ENCODE measurements at regions not wholly inside any gene's neighbourhood (a gene's known extent, or its start where the extent isn't known, plus 50 kb on each side); places are given as distances from the start of the nearest gene placed in this dataset.

GRCh38 chr9:28653216-28653615 is 1079.9 kb upstream of the C9orf72 start:
- no peaks in the 10 kb centered on the region for H3K4me1 ChIP-seq (ENCODE audit: insufficient read depth, low read length)
- H3K9me3 ChIP-seq (ENCODE audit: low read depth, low read length), result no peaks in the 10 kb centered on the region
- no peak overlapping the region for H3K4me3 ChIP-seq (ENCODE audit: low read length)
- no peaks in the 10 kb centered on the region for H3K27me3 ChIP-seq (ENCODE audit: insufficient read depth, low read length)

GRCh38 chr9:28656727-28657126 is 1083.4 kb upstream of the C9orf72 start:
- no peak overlapping the region for H3K4me3 ChIP-seq (ENCODE audit: low read length)
- H3K4me1 ChIP-seq (ENCODE audit: insufficient read depth, low read length), result no peaks in the 10 kb centered on the region
- H3K9me3 ChIP-seq (ENCODE audit: low read depth, low read length), result no peaks in the 10 kb centered on the region
- no peaks in the 10 kb centered on the region for H3K27me3 ChIP-seq (ENCODE audit: insufficient read depth, low read length)

GRCh38 chr9:28661853-28662252 is 1088.6 kb upstream of the C9orf72 start:
- H3K4me3 ChIP-seq (ENCODE audit: low read length), result no peak overlapping the region

GRCh38 chr9:28662675-28663074 is 1089.4 kb upstream of the C9orf72 start:
- no peaks in the 10 kb centered on the region for H3K27me3 ChIP-seq (ENCODE audit: insufficient read depth, low read length)
- H3K4me3 ChIP-seq (ENCODE audit: low read length), result no peak overlapping the region
- no peaks in the 10 kb centered on the region for H3K4me1 ChIP-seq (ENCODE audit: insufficient read depth, low read length)
- no peaks in the 10 kb centered on the region for H3K9me3 ChIP-seq (ENCODE audit: low read depth, low read length)

More at GRCh38 chr9:28661853-28662252, 1088.6 kb upstream of the C9orf72 start:
- Histone ChIP-seq H3K4me1 (ENCODE audit: insufficient read depth, low read length) (no peaks in the 10 kb centered on the region), H3K27me3 (ENCODE audit: insufficient read depth, low read length) (no peaks in the 10 kb centered on the region), H3K9me3 (ENCODE audit: low read depth, low read length) (no peaks in the 10 kb centered on the region)

- no peak overlapping the region for H3K4me3 ChIP-seq (ENCODE audit: low read length)
- no peaks in the 10 kb centered on the region for H3K9me3 ChIP-seq (ENCODE audit: low read depth, low read length)
- H3K4me1 ChIP-seq (ENCODE audit: insufficient read depth, low read length), result no peaks in the 10 kb centered on the region
- no peaks in the 10 kb centered on the region for H3K27me3 ChIP-seq (ENCODE audit: insufficient read depth, low read length)
These were observed 1094.9 kb upstream of the C9orf72 start for GRCh38 chr9:28668158-28668557.

- Histone ChIP-seq H3K9me3 (ENCODE audit: low read depth, low read length) (no peaks in the 10 kb centered on the region), H3K27me3 (ENCODE audit: insufficient read depth, low read length) (no peaks in the 10 kb centered on the region), H3K4me3 (ENCODE audit: low read length) (no peak overlapping the region), H3K4me1 (ENCODE audit: insufficient read depth, low read length) (no peaks in the 10 kb centered on the region)
These were observed 1097.7 kb upstream of the C9orf72 start for GRCh38 chr9:28671000-28671399.

- Histone ChIP-seq H3K4me3 (ENCODE audit: low read length) (no peak overlapping the region), H3K4me1 (ENCODE audit: insufficient read depth, low read length) (no peaks in the 10 kb centered on the region), H3K9me3 (ENCODE audit: low read depth, low read length) (peaks cover 4% of the 10 kb centered on the region)
These were observed 1104.8 kb upstream of the C9orf72 start for GRCh38 chr9:28678097-28678496.

GRCh38 chr9:28688172-28688571 is 1114.9 kb upstream of the C9orf72 start:
- Histone ChIP-seq H3K9me3 (ENCODE audit: low read depth, low read length) (no peaks in the 10 kb centered on the region), H3K4me3 (ENCODE audit: low read length) (no peak overlapping the region), H3K27me3 (ENCODE audit: insufficient read depth, low read length) (no peaks in the 10 kb centered on the region), H3K4me1 (ENCODE audit: insufficient read depth, low read length) (no peaks in the 10 kb centered on the region)

More at GRCh38 chr9:28678097-28678496, 1104.8 kb upstream of the C9orf72 start:
- H3K27me3 ChIP-seq (ENCODE audit: insufficient read depth, low read length), result no peaks in the 10 kb centered on the region

GRCh38 chr9:28692012-28692411 is 1118.7 kb upstream of the C9orf72 start:
- H3K27me3 ChIP-seq (ENCODE audit: insufficient read depth, low read length), result no peaks in the 10 kb centered on the region
- H3K4me3 ChIP-seq (ENCODE audit: low read length), result no peak overlapping the region
- H3K9me3 ChIP-seq (ENCODE audit: low read depth, low read length), result no peaks in the 10 kb centered on the region
- H3K4me1 ChIP-seq (ENCODE audit: insufficient read depth, low read length), result no peaks in the 10 kb centered on the region

GRCh38 chr9:28696960-28697359 is 1123.7 kb upstream of the C9orf72 start:
- H3K4me1 ChIP-seq (ENCODE audit: insufficient read depth, low read length), result no peaks in the 10 kb centered on the region
- H3K27me3 ChIP-seq (ENCODE audit: insufficient read depth, low read length), result no peaks in the 10 kb centered on the region
- no peak overlapping the region for H3K4me3 ChIP-seq (ENCODE audit: low read length)
- H3K9me3 ChIP-seq (ENCODE audit: low read depth, low read length), result peaks cover 7% of the 10 kb centered on the region

- Histone ChIP-seq H3K27me3 (ENCODE audit: insufficient read depth, low read length) (no peaks in the 10 kb centered on the region), H3K9me3 (ENCODE audit: low read depth, low read length) (peaks cover 7% of the 10 kb centered on the region), H3K4me1 (ENCODE audit: insufficient read depth, low read length) (no peaks in the 10 kb centered on the region), H3K4me3 (ENCODE audit: low read length) (no peak overlapping the region)
These were observed 1126.4 kb upstream of the C9orf72 start for GRCh38 chr9:28699632-28700031.

GRCh38 chr9:28707616-28708015 is 1134.3 kb upstream of the C9orf72 start:
- Histone ChIP-seq H3K9me3 (ENCODE audit: low read depth, low read length) (no peaks in the 10 kb centered on the region), H3K4me3 (ENCODE audit: low read length) (no peak overlapping the region), H3K4me1 (ENCODE audit: insufficient read depth, low read length) (no peaks in the 10 kb centered on the region), H3K27me3 (ENCODE audit: insufficient read depth, low read length) (no peaks in the 10 kb centered on the region)

- Histone ChIP-seq H3K4me3 (ENCODE audit: low read length) (no peak overlapping the region), H3K4me1 (ENCODE audit: insufficient read depth, low read length) (no peaks in the 10 kb centered on the region), H3K9me3 (ENCODE audit: low read depth, low read length) (no peaks in the 10 kb centered on the region), H3K27me3 (ENCODE audit: insufficient read depth, low read length) (no peaks in the 10 kb centered on the region)
These were observed 1140.9 kb upstream of the C9orf72 start for GRCh38 chr9:28714188-28714587.

GRCh38 chr9:28718226-28718625 is 1144.9 kb upstream of the C9orf72 start:
- Histone ChIP-seq H3K4me3 (ENCODE audit: low read length) (no peak overlapping the region), H3K27me3 (ENCODE audit: insufficient read depth, low read length) (no peaks in the 10 kb centered on the region), H3K4me1 (ENCODE audit: insufficient read depth, low read length) (no peaks in the 10 kb centered on the region), H3K9me3 (ENCODE audit: low read depth, low read length) (no peaks in the 10 kb centered on the region)

GRCh38 chr9:28720746-28721145 is 1147.5 kb upstream of the C9orf72 start:
- H3K9me3 ChIP-seq (ENCODE audit: low read depth, low read length), result no peaks in the 10 kb centered on the region
- H3K4me3 ChIP-seq (ENCODE audit: low read length), result no peak overlapping the region
- no peaks in the 10 kb centered on the region for H3K4me1 ChIP-seq (ENCODE audit: insufficient read depth, low read length)
- no peaks in the 10 kb centered on the region for H3K27me3 ChIP-seq (ENCODE audit: insufficient read depth, low read length)

- Histone ChIP-seq H3K4me1 (ENCODE audit: insufficient read depth, low read length) (no peaks in the 10 kb centered on the region), H3K27me3 (ENCODE audit: insufficient read depth, low read length) (no peaks in the 10 kb centered on the region), H3K4me3 (ENCODE audit: low read length) (no peak overlapping the region), H3K9me3 (ENCODE audit: low read depth, low read length) (no peaks in the 10 kb centered on the region)
These were observed 1156.8 kb upstream of the C9orf72 start for GRCh38 chr9:28730111-28730510.
